Neural progenitor cell (in vitro differentiated cells): ENCODE measurements at regions not wholly inside any gene's neighbourhood (a gene's known extent, or its start where the extent isn't known, plus 50 kb on each side); places are given as distances from the start of the nearest gene placed in this dataset.
"Not testable (repeated sequence)": the region's sequence is repeated elsewhere in the genome, so short reads cannot be mapped to it uniquely, and the experiment has no call there.

ENCODE experiments used
- CTCF ChIP-seq: fragments of 200-600 bp; sonication (generic); IDR thresholded peaks from 2 replicates; pipeline ENCODE4 v1.5.1; 2017; ENCODE audit warnings: antibody characterized with exemption, mild to moderate bottlenecking
- EZH2 ChIP-seq: fragments of 200-600 bp; sonication (generic); IDR thresholded peaks from 2 replicates; pipeline ENCODE4 v1.6.1; 2017; ENCODE audit warnings: antibody characterized with exemption, mild to moderate bottlenecking, moderate library complexity

GRCh38 chr12:9446883-9447761 is 160.6 kb downstream of the KLRB1 start:
- TF ChIP-seq CTCF, EZH2: not testable (repeated sequence)
